PFSK-1 (cell line): ENCODE measurements at regions not wholly inside any gene's neighbourhood (a gene's known extent, or its start where the extent isn't known, plus 50 kb on each side); places are given as distances from the start of the nearest gene placed in this dataset.

Experiments used
- FOXP2 ChIP-seq: optimal IDR thresholded peaks from 2 replicates; pipeline ENCODE3; 2011; ENCODE audit warnings: borderline replicate concordance, control low read depth, inconsistent platforms; ENCODE audit not compliant: insufficient read depth; ENCODE audit errors: extremely low read length, extremely low read depth
- POLR2AphosphoS5 ChIP-seq: IDR thresholded peaks from 2 replicates; pipeline ENCODE4 v1.6.1; 2012; ENCODE audit warnings: low read depth, mild to moderate bottlenecking, control low read depth, low read length, moderate library complexity
- SIN3A ChIP-seq: IDR thresholded peaks from 2 replicates; pipeline ENCODE4 v1.6.1; 2012; ENCODE audit warnings: mild to moderate bottlenecking, low read length, moderate library complexity, borderline replicate concordance; ENCODE audit not compliant: insufficient read depth
- TAF1 ChIP-seq: IDR thresholded peaks from 2 replicates; pipeline ENCODE4 v1.6.1; 2012; ENCODE audit warnings: low read length, control low read depth, borderline replicate concordance; ENCODE audit not compliant: insufficient read depth
- TF ChIP-seq, protein P1 (sequence below), 2 experiments: IDR thresholded peaks; 2 replicates each; pipeline versions ENCODE4 v1.6.1 to v1.8.0; 2011 to 2012; ENCODE audit warnings: low read depth in 2 of 2, low read length in 2 of 2, control low read depth in 1 of 2, inconsistent platforms in 1 of 2, mild to moderate bottlenecking in 1 of 2, moderate library complexity in 1 of 2; ENCODE audit not compliant: insufficient read depth in 1 of 2

DNA sequence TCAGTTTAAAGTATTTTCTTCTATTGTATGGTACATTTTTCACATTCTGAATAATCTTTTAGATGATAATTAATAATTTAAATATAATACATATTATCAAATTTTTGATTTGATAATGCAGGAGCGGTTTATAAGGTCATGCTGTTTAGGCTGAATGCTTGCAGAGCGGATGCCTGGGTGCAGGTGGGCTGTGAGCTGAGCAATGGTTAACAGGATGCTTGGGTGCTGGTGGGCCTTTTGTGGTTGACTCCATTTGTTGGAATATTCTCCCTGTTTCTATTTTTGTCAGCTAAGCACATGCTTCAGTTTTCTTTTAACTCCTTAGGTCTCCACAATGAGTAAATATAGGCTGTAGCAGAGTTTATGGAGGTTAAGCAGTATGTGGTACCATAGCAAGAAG lies 1549.3 kb downstream of the OTOL1 start:
- TF ChIP-seq POLR2AphosphoS5 (no peak), TAF1 (no peak), SIN3A (no peak), FOXP2 (no peak)
- TF ChIP-seq, protein P1, sequence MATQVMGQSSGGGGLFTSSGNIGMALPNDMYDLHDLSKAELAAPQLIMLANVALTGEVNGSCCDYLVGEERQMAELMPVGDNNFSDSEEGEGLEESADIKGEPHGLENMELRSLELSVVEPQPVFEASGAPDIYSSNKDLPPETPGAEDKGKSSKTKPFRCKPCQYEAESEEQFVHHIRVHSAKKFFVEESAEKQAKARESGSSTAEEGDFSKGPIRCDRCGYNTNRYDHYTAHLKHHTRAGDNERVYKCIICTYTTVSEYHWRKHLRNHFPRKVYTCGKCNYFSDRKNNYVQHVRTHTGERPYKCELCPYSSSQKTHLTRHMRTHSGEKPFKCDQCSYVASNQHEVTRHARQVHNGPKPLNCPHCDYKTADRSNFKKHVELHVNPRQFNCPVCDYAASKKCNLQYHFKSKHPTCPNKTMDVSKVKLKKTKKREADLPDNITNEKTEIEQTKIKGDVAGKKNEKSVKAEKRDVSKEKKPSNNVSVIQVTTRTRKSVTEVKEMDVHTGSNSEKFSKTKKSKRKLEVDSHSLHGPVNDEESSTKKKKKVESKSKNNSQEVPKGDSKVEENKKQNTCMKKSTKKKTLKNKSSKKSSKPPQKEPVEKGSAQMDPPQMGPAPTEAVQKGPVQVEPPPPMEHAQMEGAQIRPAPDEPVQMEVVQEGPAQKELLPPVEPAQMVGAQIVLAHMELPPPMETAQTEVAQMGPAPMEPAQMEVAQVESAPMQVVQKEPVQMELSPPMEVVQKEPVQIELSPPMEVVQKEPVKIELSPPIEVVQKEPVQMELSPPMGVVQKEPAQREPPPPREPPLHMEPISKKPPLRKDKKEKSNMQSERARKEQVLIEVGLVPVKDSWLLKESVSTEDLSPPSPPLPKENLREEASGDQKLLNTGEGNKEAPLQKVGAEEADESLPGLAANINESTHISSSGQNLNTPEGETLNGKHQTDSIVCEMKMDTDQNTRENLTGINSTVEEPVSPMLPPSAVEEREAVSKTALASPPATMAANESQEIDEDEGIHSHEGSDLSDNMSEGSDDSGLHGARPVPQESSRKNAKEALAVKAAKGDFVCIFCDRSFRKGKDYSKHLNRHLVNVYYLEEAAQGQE (IDR thresholded peaks at IDR 0.05; ENCODE audit: insufficient read depth in 1 of 2, low read depth in 2 of 2, low read length in 2 of 2), result no peak

DNA sequence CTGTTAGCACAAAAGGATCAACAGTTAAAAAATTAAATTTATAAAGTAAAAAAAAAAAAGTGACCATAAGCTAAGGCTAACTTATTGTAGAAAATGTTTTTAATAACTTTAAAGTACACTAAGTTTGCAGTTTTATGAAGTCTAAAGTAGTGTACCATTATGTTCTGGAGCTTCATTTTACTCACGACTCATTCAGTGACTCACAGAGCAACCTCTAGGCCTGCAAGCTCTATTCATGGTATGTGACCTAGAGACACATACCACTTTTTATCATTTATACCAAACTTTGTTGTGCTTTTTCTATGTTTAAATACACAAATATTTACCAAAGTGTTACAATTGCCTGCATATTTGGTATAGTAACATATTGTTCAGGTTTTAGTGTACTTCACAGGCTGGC lies 1552.3 kb downstream of the OTOL1 start:
- TF ChIP-seq FOXP2, result no peak
- TF ChIP-seq TAF1, result no peak
- TF ChIP-seq, protein P1 (IDR thresholded peaks at IDR 0.05; ENCODE audit: insufficient read depth in 1 of 2, low read depth in 2 of 2, low read length in 2 of 2), result no peak
- TF ChIP-seq POLR2AphosphoS5, result no peak
- no peak for TF ChIP-seq SIN3A

GRCh38 chr3:163056874-163057497 lies 1560.4 kb downstream of the OTOL1 start:
- no peak for TF ChIP-seq SIN3A
- TF ChIP-seq TAF1, result no peak
- TF ChIP-seq POLR2AphosphoS5, result no peak
- no peak for TF ChIP-seq FOXP2
- TF ChIP-seq, protein P1 (IDR thresholded peaks at IDR 0.05; ENCODE audit: insufficient read depth in 1 of 2, low read depth in 2 of 2, low read length in 2 of 2), result no peak

GRCh38 chr3:163058031-163058854 lies 1561.6 kb downstream of the OTOL1 start:
- TF ChIP-seq, protein P1 (IDR thresholded peaks at IDR 0.05; ENCODE audit: insufficient read depth in 1 of 2, low read depth in 2 of 2, low read length in 2 of 2), result no peak
- TF ChIP-seq FOXP2 (no peak), SIN3A (no peak), TAF1 (no peak), POLR2AphosphoS5 (no peak)

- no peak for TF ChIP-seq TAF1
- TF ChIP-seq SIN3A, result no peak
- no peak for TF ChIP-seq FOXP2
- TF ChIP-seq POLR2AphosphoS5, result no peak
- TF ChIP-seq, protein P1 (IDR thresholded peaks at IDR 0.05; ENCODE audit: insufficient read depth in 1 of 2, low read depth in 2 of 2, low read length in 2 of 2), result no peak
Observed at GRCh38 chr3:163071713-163072112, 1575.1 kb downstream of the OTOL1 start.
